ENCODE measurements at regions not wholly inside any gene's neighbourhood (a gene's known extent, or its start where the extent isn't known, plus 50 kb on each side); places are given as distances from the start of the nearest gene placed in this dataset.

- no peaks in the 10 kb centered on the region for H3K27me3 ChIP-seq (ENCODE audit: insufficient read depth, poor library complexity, severe bottlenecking)
- no peaks in the 10 kb centered on the region for H3K9me3 ChIP-seq (ENCODE audit: severe bottlenecking)
- H3K4me1 ChIP-seq (ENCODE audit: insufficient read depth, poor library complexity, severe bottlenecking), result peaks cover 63% of the 10 kb centered on the region
- H3K4me3 ChIP-seq (ENCODE audit: severe bottlenecking), result no peak overlapping the region
- no peak for TF ChIP-seq CTCF (IDR thresholded peaks at IDR 0.05; ENCODE audit: poor library complexity, severe bottlenecking)
- H3K27ac ChIP-seq (ENCODE audit: poor library complexity, severe bottlenecking), result peak overlapping the region; percentile 92
- peak; percentile 59 for ATAC-seq (ENCODE audit: low read depth)
- no peak for DNase-seq (ENCODE audit: low spot score)
- no peaks in the 10 kb centered on the region for H3K36me3 ChIP-seq (ENCODE audit: low read depth)
These were observed 105.5 kb upstream of the PITX1 start for GRCh38 chr5:135139381-135140134.

GRCh38 chr5:135138116-135138850 lies 104.3 kb upstream of the PITX1 start:
- Histone ChIP-seq H3K4me3 (ENCODE audit: severe bottlenecking) (no peak overlapping the region), H3K9me3 (ENCODE audit: severe bottlenecking) (no peaks in the 10 kb centered on the region), H3K27ac (ENCODE audit: poor library complexity, severe bottlenecking) (peak overlapping the region; percentile 92), H3K27me3 (ENCODE audit: insufficient read depth, poor library complexity, severe bottlenecking) (no peaks in the 10 kb centered on the region), H3K36me3 (ENCODE audit: low read depth) (no peaks in the 10 kb centered on the region), H3K4me1 (ENCODE audit: insufficient read depth, poor library complexity, severe bottlenecking) (peaks cover 65% of the 10 kb centered on the region)
- TF ChIP-seq CTCF (IDR thresholded peaks at IDR 0.05; ENCODE audit: poor library complexity, severe bottlenecking), result no peak
- DNase-seq (ENCODE audit: low spot score) (no peak), ATAC-seq (ENCODE audit: low read depth) (0 out of 3 replicates have a peak, but pooled peaks have one; percentile 1)

GRCh38 chr5:135137146-135137915 lies 103.3 kb upstream of the PITX1 start:
- peak overlapping the region; percentile 92 for H3K27ac ChIP-seq (ENCODE audit: poor library complexity, severe bottlenecking)
- H3K4me3 ChIP-seq (ENCODE audit: severe bottlenecking), result no peak overlapping the region
- ATAC-seq (ENCODE audit: low read depth) (no peak), DNase-seq (ENCODE audit: low spot score) (no peak)
- H3K36me3 ChIP-seq (ENCODE audit: low read depth), result no peaks in the 10 kb centered on the region
- H3K4me1 ChIP-seq (ENCODE audit: insufficient read depth, poor library complexity, severe bottlenecking), result peaks cover 65% of the 10 kb centered on the region
- H3K9me3 ChIP-seq (ENCODE audit: severe bottlenecking), result no peaks in the 10 kb centered on the region
- no peaks in the 10 kb centered on the region for H3K27me3 ChIP-seq (ENCODE audit: insufficient read depth, poor library complexity, severe bottlenecking)
- TF ChIP-seq CTCF (IDR thresholded peaks at IDR 0.05; ENCODE audit: poor library complexity, severe bottlenecking), result no peak

GRCh38 chr5:135136546-135136945 lies 102.5 kb upstream of the PITX1 start:
- Histone ChIP-seq H3K4me1 (ENCODE audit: insufficient read depth, poor library complexity, severe bottlenecking) (peaks cover 58% of the 10 kb centered on the region), H3K9me3 (ENCODE audit: severe bottlenecking) (no peaks in the 10 kb centered on the region), H3K36me3 (ENCODE audit: low read depth) (no peaks in the 10 kb centered on the region), H3K4me3 (ENCODE audit: severe bottlenecking) (no peak overlapping the region), H3K27me3 (ENCODE audit: insufficient read depth, poor library complexity, severe bottlenecking) (no peaks in the 10 kb centered on the region), H3K27ac (ENCODE audit: poor library complexity, severe bottlenecking) (peak overlapping the region; percentile 5)
- DNase-seq (ENCODE audit: low spot score) (no peak), ATAC-seq (ENCODE audit: low read depth) (no peak)
- no peak for TF ChIP-seq CTCF (IDR thresholded peaks at IDR 0.05; ENCODE audit: poor library complexity, severe bottlenecking)

Data from RWPE2 (cell line).